ENCODE measurements at regions not wholly inside any gene's neighbourhood (a gene's known extent, or its start where the extent isn't known, plus 50 kb on each side); places are given as distances from the start of the nearest gene placed in this dataset.

- no peak for DNase-seq
Measured at GRCh38 chr5:118687661-118688621, 300.4 kb downstream of the DTWD2 start.

- no peak for DNase-seq
Measured at GRCh38 chr5:118687100-118687499, 301.2 kb downstream of the DTWD2 start.

- DNase-seq = no peak
Measured at GRCh38 chr5:118681655-118682054, 306.7 kb downstream of the DTWD2 start.

- no peak for DNase-seq
Measured at GRCh38 chr5:118679264-118679940, 308.9 kb downstream of the DTWD2 start.

- DNase-seq = no peak
Measured at GRCh38 chr5:118678746-118679145, 309.6 kb downstream of the DTWD2 start.

GRCh38 chr5:118675247-118675646 lies 313.1 kb downstream of the DTWD2 start:
- DNase-seq = no peak

GRCh38 chr5:118657576-118657975 lies 330.8 kb downstream of the DTWD2 start:
- DNase-seq = no peak

- DNase-seq = no peak
Measured at GRCh38 chr5:118653872-118654271, 334.5 kb downstream of the DTWD2 start.

GRCh38 chr5:118653183-118653582 lies 335.2 kb downstream of the DTWD2 start:
- DNase-seq = no peak

GRCh38 chr5:118651002-118651401 lies 337.3 kb downstream of the DTWD2 start:
- no peak for DNase-seq

GRCh38 chr5:118647587-118647986 lies 340.8 kb downstream of the DTWD2 start:
- no peak for DNase-seq

- no peak for DNase-seq
Measured at GRCh38 chr5:118646917-118647316, 341.4 kb downstream of the DTWD2 start.

- DNase-seq = no peak
Measured at GRCh38 chr5:118637947-118638670, 350.2 kb downstream of the DTWD2 start.

GRCh38 chr5:118628660-118629354 lies 359.5 kb downstream of the DTWD2 start:
- DNase-seq = no peak

- DNase-seq = no peak
Measured at GRCh38 chr5:118620233-118620632, 368.1 kb downstream of the DTWD2 start.

GRCh38 chr5:118619823-118620222 lies 368.5 kb downstream of the DTWD2 start:
- no peak for DNase-seq

GRCh38 chr5:118616281-118616680 lies 372.1 kb downstream of the DTWD2 start:
- no peak for DNase-seq

GRCh38 chr5:118614731-118615456 lies 373.5 kb downstream of the DTWD2 start:
- DNase-seq = no peak

GRCh38 chr5:118611332-118611945 lies 376.9 kb downstream of the DTWD2 start:
- no peak for DNase-seq

- no peak for DNase-seq
Measured at GRCh38 chr5:118606940-118607339, 381.4 kb downstream of the DTWD2 start.

GRCh38 chr5:118605761-118606160 lies 382.6 kb downstream of the DTWD2 start:
- no peak for DNase-seq

- DNase-seq = no peak
Measured at GRCh38 chr5:118604106-118604505, 384.2 kb downstream of the DTWD2 start.
